Ovary (tissue), 7 donors: ENCODE measurements at regions not wholly inside any gene's neighbourhood (a gene's known extent, or its start where the extent isn't known, plus 50 kb on each side); places are given as distances from the start of the nearest gene placed in this dataset.

Experiments
- DNase-seq, 5 donors: peaks; one replicate each; pipeline ENCODE4 v3.0.0-alpha.2; 2019 to 2020
- H3K27ac ChIP-seq, 2 donors: fragments of 200-600 bp; one replicate each; pipeline versions ENCODE4 v1.5.1 to v1.8.0; 2019 to 2022
- H3K27me3 ChIP-seq: fragments of 200-600 bp; one replicate; pipeline ENCODE4 v1.8.0; 2022
- H3K36me3 ChIP-seq: fragments of 200-600 bp; sonication (generic); one replicate; pipeline ENCODE4 v1.5.1; 2019
- H3K4me1 ChIP-seq: one replicate; pipeline ENCODE4 v1.8.1; 2013; ENCODE audit warnings: mild to moderate bottlenecking, moderate library complexity; ENCODE audit not compliant: insufficient read depth
- H3K4me3 ChIP-seq: fragments of 200-600 bp; sonication (generic); one replicate; pipeline ENCODE4 v1.5.1; 2017
- H3K9me3 ChIP-seq, 2 donors: fragments of 200-600 bp in 1 of 2; sonication (generic) in 1 of 2; one replicate each; pipeline versions ENCODE4 v1.5.1 to v1.8.1; 2013 to 2019; ENCODE audit warnings: mild to moderate bottlenecking in 1 of 2, moderate library complexity in 1 of 2
- EP300 ChIP-seq: sonication (generic); formaldehyde crosslinking; IDR thresholded peaks from one replicate; pipeline ENCODE4 v1.6.1; 2017; ENCODE audit warnings: antibody characterized with exemption
- POLR2A ChIP-seq: fragments of 450-650 bp; IDR thresholded peaks from one replicate; pipeline ENCODE4 v1.6.1; 2017; ENCODE audit warnings: antibody characterized with exemption, mild to moderate bottlenecking, moderate library complexity
- WGBS, 3 donors: extraction: QIAGEN DNeasy Blood & Tissue Kit in 1 of 3; methylation state at CpG; one replicate each; pipeline versions ENCODE4 v1.1.5 to v1.1.7; 2013 to 2017; 5-methylcytosine and 5-hydroxymethylcytosine counted together
- intact Hi-C, 4 donors: fragments of 100-400 bp; cut with DNase I; formaldehyde crosslinking; loops; one replicate each; pipeline versions ENCODE4 v1.11.0 to v1.15.1; 2022 to 2023
- TF ChIP-seq, protein P1 (sequence below), 3 donors: fragments of 450-650 bp in 2 of 3; fragments of 200-600 bp in 1 of 3; IDR thresholded peaks; one replicate each; pipeline versions ENCODE4 v1.5.1 to v1.8.0; 2016 to 2022; ENCODE audit warnings: antibody characterized with exemption in 3 of 3, mild to moderate bottlenecking in 1 of 3
- donor health status: DM: no; HTN: no; CAD: no; lungs with moderate emphysema.
- donor health status: DM: no; HTN: no; CAD: no.
- donor health status: Bipolar disorder and iron deficiency.
- donor health status: DM: no; HTN: no; CAD: no.
- donor health status: DM: yes; HTN: yes; CAD: no.

DNA sequence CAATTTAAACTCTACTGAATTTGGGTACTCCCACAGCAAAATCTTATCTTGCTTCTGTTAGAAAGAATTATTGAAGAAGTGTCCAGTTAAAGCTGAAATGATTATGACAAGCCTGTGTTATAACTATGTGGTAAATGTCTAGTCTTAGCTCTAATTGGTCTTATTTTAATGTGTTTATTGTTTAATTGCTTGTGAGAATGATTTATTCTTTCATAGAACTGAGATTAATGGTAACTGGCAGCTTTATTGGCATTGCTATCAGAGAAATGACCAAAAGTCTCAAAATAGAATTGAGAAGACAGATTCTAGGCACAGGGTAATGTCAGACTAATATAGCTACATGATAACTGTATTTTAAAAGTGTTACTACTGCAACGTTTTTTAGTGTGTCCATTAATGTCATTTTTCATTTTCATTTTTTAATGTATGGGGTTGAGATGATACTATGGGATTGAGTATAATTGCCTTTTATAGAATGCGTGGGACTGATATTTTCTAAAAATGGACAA is 458.7 kb downstream of the AEBP2 start:
- Histone ChIP-seq H3K27me3 (no peaks in the 10 kb centered on the region), H3K4me1 (no peaks in the 10 kb centered on the region), H3K36me3 (no peaks in the 10 kb centered on the region), H3K4me3 (no peak overlapping the region), H3K27ac (no peak overlapping the region), H3K9me3 (no peaks in the 10 kb centered on the region)
- DNase-seq, result no peak
- WGBS, 3 donors, result 58 to 67% (median 62%) methylated on average over 2 of the region's 2 CpGs
- no peak for TF ChIP-seq EP300
- TF ChIP-seq POLR2A, result no peak
- TF ChIP-seq, protein P1, sequence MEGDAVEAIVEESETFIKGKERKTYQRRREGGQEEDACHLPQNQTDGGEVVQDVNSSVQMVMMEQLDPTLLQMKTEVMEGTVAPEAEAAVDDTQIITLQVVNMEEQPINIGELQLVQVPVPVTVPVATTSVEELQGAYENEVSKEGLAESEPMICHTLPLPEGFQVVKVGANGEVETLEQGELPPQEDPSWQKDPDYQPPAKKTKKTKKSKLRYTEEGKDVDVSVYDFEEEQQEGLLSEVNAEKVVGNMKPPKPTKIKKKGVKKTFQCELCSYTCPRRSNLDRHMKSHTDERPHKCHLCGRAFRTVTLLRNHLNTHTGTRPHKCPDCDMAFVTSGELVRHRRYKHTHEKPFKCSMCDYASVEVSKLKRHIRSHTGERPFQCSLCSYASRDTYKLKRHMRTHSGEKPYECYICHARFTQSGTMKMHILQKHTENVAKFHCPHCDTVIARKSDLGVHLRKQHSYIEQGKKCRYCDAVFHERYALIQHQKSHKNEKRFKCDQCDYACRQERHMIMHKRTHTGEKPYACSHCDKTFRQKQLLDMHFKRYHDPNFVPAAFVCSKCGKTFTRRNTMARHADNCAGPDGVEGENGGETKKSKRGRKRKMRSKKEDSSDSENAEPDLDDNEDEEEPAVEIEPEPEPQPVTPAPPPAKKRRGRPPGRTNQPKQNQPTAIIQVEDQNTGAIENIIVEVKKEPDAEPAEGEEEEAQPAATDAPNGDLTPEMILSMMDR (IDR thresholded peaks at IDR 0.05), result no peak
- intact Hi-C loops, result no loop called here

DNA sequence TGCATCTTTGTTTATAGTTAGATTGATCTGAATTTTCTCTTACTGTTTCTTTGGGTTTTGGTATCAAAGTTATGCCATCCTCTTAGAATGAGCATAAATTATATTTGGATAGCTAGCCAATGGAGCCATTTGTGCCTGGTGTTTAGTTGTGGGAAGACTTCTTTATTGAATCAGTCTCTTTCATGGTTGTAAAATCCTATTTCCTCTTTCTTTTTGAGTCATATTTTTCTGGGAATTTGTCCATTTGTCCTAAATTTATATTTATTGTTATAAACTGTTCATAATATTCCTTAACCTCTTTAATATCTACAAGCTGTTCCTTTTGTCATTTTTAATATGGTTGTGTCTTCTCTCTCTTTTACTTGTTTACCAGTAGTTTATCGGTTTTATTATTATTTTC is 462.5 kb downstream of the AEBP2 start:
- Histone ChIP-seq H3K9me3 (no peaks in the 10 kb centered on the region), H3K36me3 (no peaks in the 10 kb centered on the region), H3K4me3 (no peak overlapping the region), H3K4me1 (no peaks in the 10 kb centered on the region), H3K27me3 (no peaks in the 10 kb centered on the region), H3K27ac (no peak overlapping the region)
- intact Hi-C loops, result no loop called here
- no peak for DNase-seq
- TF ChIP-seq POLR2A, result no peak
- WGBS, 3 donors, result 30 to 48% (median 47%) methylated on average over 1 of the region's 1 CpG

DNA sequence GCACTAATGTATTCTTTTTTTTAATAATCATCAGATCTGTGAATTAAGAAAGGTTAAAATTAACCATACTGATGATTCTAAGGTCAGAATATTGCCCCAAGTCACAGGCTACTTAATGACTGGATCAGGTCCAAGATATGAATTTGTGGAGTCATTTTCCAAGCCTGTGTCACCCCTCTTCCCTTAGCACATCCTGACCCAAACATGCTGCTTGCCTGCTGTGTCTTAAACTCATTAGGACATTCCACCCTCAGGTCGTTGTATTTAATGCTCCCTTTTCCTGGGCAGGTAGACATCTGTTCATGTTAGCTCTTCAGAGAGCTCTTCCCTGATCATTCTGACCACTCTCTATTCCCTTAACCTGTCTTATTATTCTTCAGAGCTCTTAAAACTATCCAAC is 463.5 kb upstream of the PDE3A start:
- no peak for DNase-seq
- Histone ChIP-seq H3K9me3 (no peaks in the 10 kb centered on the region), H3K36me3 (no peaks in the 10 kb centered on the region), H3K4me3 (no peak overlapping the region), H3K27me3 (no peaks in the 10 kb centered on the region), H3K4me1 (no peaks in the 10 kb centered on the region), H3K27ac (no peak overlapping the region)
- 42 to 53% (median 52%) methylated on average over 1 of the region's 1 CpG for WGBS, 3 donors
- intact Hi-C loops, result no loop called here
- TF ChIP-seq, protein P1 (IDR thresholded peaks at IDR 0.05), result no peak
- TF ChIP-seq POLR2A (no peak), EP300 (no peak)

DNA sequence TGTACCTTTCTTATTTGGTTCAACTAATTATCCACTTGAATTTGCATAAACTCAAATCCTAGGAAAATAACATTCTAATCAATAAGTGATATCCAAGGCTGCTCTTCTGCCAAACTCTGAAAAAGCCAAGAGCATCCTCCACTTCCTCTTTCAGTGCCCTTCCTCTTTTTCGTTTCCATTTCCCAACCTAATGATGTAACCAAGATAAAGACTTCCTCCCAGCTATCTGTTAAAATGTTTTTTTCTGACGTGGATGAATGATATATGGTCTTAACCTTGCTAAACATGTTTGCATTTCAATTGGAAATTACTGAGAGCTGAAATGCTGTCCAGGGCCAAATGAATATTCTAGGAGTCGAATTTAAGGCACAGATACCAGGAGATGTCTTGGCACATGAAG is 459.5 kb upstream of the PDE3A start:
- no peaks in the 10 kb centered on the region for H3K4me1 ChIP-seq
- H3K27ac ChIP-seq, result no peak overlapping the region
- TF ChIP-seq POLR2A (no peak), EP300 (no peak)
- TF ChIP-seq, protein P1 (IDR thresholded peaks at IDR 0.05), result no peak
- H3K36me3 ChIP-seq, result no peaks in the 10 kb centered on the region
- no peaks in the 10 kb centered on the region for H3K27me3 ChIP-seq
- intact Hi-C loops, result no loop called here
- H3K9me3 ChIP-seq, result no peaks in the 10 kb centered on the region
- no peak for DNase-seq
- 50 to 56% (median 52%) methylated on average over 3 of the region's 3 CpGs for WGBS, 3 donors
- no peak overlapping the region for H3K4me3 ChIP-seq

DNA sequence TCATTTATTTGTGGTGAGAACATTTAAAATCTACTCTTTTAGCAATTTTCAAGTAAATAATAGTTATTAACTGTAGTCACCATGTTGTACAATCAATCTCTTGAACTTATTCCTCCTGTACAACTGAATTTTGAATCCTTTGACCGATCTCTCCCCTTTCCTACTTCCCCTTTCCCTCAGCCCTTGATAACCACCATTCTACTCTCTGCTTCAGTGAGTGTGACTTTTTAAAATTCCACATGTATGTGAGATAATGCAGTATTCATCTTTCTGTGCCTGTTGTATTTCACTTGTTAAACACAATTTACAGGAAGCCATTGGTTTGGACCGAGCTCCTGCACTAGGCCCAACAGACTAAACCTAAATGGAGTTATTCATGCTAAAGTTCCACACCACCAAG is 458.9 kb upstream of the PDE3A start:
- no peak for DNase-seq
- no peaks in the 10 kb centered on the region for H3K36me3 ChIP-seq
- intact Hi-C loops, result no loop called here
- no peaks in the 10 kb centered on the region for H3K27me3 ChIP-seq
- H3K4me3 ChIP-seq, result no peak overlapping the region
- H3K27ac ChIP-seq, result no peak overlapping the region
- WGBS, 3 donors, result 44 to 49% (median 47%) methylated on average over 2 of the region's 2 CpGs
- H3K4me1 ChIP-seq, result no peaks in the 10 kb centered on the region
- H3K9me3 ChIP-seq, result no peaks in the 10 kb centered on the region
- TF ChIP-seq POLR2A (no peak), EP300 (no peak)
- TF ChIP-seq, protein P1 (IDR thresholded peaks at IDR 0.05), result no peak
